HG02981 (cell line): ENCODE measurements at regions not wholly inside any gene's neighbourhood (a gene's known extent, or its start where the extent isn't known, plus 50 kb on each side); places are given as distances from the start of the nearest gene placed in this dataset.

Experiments used
- ATAC-seq: cut with Tn5 transposase; IDR thresholded peaks from one replicate; pipeline ENCODE4 v1.9.1; 2021; ENCODE audit warnings: mild to moderate bottlenecking, moderate library complexity; ENCODE audit not compliant: unreplicated experiment

- ATAC-seq, result no peak
Observed at GRCh38 chr13:83352391-83352790, 529.9 kb downstream of the SLITRK1 start.

- no peak for ATAC-seq
Observed at GRCh38 chr13:83350569-83350968, 531.7 kb downstream of the SLITRK1 start.

- ATAC-seq, result no peak
Observed at GRCh38 chr13:83344518-83344917, 537.8 kb downstream of the SLITRK1 start.

- no peak for ATAC-seq
Observed at GRCh38 chr13:83340170-83340569, 542.1 kb downstream of the SLITRK1 start.

GRCh38 chr13:83333614-83334388, 548.5 kb downstream of the SLITRK1 start:
- no peak for ATAC-seq

- ATAC-seq, result no peak
Observed at GRCh38 chr13:83332751-83333150, 549.5 kb downstream of the SLITRK1 start.

- no peak for ATAC-seq
Observed at GRCh38 chr13:83327091-83327490, 555.2 kb downstream of the SLITRK1 start.

GRCh38 chr13:83325125-83325853, 557.0 kb downstream of the SLITRK1 start:
- no peak for ATAC-seq

GRCh38 chr13:83311886-83312577, 570.2 kb downstream of the SLITRK1 start:
- no peak for ATAC-seq

GRCh38 chr13:83298617-83299016, 583.7 kb downstream of the SLITRK1 start:
- ATAC-seq, result no peak

- ATAC-seq, result no peak
Observed at GRCh38 chr13:83297586-83298290, 584.5 kb downstream of the SLITRK1 start.

- ATAC-seq, result no peak
Observed at GRCh38 chr13:83295686-83296085, 586.6 kb downstream of the SLITRK1 start.

GRCh38 chr13:83286737-83287136, 595.5 kb downstream of the SLITRK1 start:
- no peak for ATAC-seq

GRCh38 chr13:83281654-83282053, 600.6 kb downstream of the SLITRK1 start:
- ATAC-seq, result no peak

- ATAC-seq, result no peak
Observed at GRCh38 chr13:83274679-83275078, 607.6 kb downstream of the SLITRK1 start.

- ATAC-seq, result no peak
Observed at GRCh38 chr13:83272652-83273240, 609.5 kb downstream of the SLITRK1 start.

GRCh38 chr13:83272076-83272475, 610.2 kb downstream of the SLITRK1 start:
- no peak for ATAC-seq

- ATAC-seq, result no peak
Observed at GRCh38 chr13:83265279-83265678, 617.0 kb downstream of the SLITRK1 start.

- ATAC-seq, result no peak
Observed at GRCh38 chr13:83248751-83249150, 633.5 kb downstream of the SLITRK1 start.

- ATAC-seq, result no peak
Observed at GRCh38 chr13:83232626-83233025, 649.6 kb downstream of the SLITRK1 start.
